Effector CD4-positive, alpha-beta T cell (primary cell): ENCODE measurements at regions not wholly inside any gene's neighbourhood (a gene's known extent, or its start where the extent isn't known, plus 50 kb on each side); places are given as distances from the start of the nearest gene placed in this dataset.

ENCODE experiments used
- DNase-seq: peaks from one replicate; pipeline ENCODE4 v3.0.0-alpha.2; 2020

DNA sequence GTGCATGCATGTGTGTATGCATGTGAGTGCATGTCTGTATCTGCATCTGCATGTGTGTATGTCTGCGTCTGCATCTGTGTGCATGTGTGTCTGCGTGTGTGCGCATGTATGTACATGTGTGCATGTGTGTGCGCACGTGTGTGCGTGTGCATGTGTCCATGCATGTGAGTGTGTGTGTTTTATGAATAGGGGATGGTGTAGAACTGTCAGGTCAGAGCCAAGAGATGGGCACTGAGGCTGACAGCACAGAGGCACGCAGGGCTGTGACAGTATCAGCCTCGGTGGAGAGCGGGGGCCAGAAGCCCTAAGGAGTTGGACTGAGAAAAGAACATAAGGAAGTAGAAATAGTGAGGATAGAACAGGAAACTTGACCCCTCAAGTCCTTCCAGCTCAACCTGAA is 494.0 kb upstream of the MYT1L start:
- no peak for DNase-seq

DNA sequence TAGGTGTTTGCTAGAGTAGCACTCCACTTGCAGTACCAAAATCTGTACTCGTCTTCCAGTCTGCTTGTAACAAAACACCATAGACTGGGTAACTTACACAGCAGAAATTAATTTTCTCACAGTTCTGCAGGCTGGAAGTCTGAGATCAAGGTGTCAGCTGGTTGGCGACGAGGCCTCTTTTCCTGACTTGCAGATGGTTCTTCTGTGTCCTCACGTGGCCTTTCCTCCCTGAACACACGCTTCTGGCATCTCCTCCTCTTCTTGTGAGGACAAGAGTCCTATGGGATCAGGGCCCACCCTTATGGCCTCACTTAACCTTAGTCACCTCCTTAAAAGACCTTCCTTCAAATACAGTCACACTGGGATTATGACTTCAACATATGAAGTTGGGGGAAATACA is 493.5 kb upstream of the MYT1L start:
- DNase-seq: no peak

DNA sequence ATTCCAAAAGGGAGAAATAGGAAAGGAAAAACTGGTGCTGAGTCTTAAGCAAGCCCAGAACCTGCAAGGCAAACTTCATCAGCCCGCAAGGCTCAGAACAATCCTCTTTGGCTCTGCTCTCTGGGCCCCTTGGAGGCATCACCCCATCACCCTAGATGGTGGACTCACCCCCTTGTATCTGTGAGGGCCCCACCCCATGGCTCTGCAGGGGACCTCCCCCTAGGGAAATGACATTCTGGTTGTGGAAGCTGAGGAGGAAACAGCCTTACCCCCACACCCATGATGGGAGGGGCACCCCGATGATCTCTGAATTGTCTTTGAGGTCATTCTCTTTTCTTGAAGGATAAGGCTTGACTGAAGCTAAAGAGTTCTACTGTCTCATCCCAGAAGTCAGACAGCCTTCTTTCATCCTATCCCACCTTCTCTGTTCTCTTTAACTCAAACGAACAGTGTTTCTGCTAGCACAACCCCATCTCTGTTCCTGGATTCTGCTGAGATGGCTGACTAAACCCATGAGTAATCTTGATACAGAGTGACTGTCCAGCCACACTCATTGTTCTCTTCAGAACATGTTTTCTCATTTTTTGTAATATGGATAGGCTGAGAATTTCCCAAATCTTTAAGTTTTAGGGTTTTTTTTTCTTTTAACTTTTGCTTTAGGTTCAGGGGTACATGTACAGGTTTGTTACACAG is 492.1 kb upstream of the MYT1L start:
- no peak for DNase-seq

DNA sequence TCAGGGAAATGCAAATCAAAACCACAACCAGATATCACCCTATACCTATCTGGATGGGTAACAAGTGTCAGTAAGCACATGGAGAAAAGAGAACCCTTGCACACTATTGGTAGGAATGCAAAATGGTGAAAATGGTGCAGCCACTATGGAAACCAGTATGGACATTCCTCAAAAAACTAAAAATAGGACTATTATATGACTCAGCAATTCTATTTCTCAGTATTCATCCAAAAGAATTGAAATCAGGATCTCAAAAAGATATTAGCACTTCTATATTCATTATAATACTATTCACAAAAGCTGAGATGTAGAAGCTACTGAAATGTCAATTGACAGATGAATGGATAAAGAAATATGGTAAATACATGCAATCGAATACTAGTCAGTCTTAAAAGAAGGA is 491.1 kb upstream of the MYT1L start:
- DNase-seq: no peak

DNA sequence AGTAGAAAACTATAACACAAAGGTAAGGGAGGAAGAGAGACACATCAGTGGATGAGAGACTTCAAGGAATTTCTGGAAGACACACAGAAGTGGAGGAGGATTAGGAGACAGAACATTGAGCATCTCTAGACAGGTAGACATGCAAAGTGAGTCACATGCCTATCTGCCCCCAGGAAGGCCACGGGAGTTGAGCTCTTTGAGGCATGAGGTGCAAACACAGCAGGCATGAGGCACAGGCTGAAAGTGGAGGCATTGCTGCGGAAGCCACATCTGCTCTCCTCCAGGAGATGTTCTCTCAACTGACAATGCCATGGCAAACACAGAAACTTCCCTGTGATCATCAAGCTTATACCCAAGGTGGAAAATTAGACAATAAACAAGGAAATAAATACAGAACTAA is 481.6 kb upstream of the MYT1L start:
- no peak for DNase-seq

DNA sequence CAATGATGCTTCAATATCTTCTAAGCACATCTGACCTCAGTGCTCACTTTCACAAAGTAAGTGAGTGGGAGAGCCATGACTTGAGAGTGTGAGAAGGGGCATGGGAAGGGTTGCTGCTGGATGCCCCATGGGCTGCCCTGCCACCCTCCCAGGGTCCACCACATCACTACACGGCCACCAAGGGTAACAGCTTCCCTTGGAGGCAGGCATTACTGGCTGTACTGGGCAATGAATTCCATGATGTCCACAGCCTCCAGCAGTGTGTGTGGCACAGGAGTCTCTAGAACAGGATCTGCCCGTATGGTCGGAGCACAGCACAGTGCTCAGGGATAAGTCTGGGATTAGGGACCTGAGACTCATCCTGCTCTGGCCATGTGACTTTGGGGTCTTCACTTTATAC is 481.0 kb upstream of the MYT1L start:
- no peak for DNase-seq

DNA sequence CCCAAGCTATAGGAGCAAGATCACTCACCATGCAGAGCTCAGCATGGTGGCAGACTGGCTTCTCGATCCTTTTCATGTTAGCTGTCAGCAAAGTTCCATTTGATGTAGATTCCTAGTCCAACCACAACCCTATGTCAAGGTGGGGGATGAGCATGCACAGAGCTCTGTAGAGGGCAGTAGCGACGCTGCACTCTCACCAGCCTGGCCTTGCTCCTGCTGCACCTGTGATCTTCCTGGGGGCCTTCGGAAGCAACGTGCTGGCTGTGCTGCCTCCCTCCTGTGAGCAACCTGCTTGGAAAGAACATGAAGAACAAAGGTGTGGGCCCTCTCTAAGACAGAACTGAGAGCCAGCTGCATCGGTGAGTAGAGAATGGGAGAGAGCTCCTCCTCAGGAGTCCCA is 479.4 kb upstream of the MYT1L start:
- no peak for DNase-seq

DNA sequence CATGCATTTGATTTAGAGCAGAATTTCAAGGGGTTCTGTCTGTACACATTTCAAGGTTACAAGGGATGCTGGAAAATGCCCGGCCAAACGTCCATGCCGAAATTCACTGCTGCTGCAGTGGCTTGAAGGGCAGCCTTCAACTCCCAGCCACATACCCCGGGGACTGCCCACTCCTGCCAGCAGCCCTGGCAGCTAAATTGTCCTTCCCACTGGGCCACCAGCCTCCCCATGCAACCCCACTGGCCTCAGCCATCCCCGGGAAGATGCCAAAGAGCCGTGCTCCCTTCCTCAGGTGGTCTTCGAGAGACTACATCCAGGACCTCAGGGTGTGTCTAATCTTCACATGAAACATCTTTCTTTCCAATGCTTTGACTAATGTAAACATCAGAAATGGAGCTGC is 478.7 kb upstream of the MYT1L start:
- no peak for DNase-seq

DNA sequence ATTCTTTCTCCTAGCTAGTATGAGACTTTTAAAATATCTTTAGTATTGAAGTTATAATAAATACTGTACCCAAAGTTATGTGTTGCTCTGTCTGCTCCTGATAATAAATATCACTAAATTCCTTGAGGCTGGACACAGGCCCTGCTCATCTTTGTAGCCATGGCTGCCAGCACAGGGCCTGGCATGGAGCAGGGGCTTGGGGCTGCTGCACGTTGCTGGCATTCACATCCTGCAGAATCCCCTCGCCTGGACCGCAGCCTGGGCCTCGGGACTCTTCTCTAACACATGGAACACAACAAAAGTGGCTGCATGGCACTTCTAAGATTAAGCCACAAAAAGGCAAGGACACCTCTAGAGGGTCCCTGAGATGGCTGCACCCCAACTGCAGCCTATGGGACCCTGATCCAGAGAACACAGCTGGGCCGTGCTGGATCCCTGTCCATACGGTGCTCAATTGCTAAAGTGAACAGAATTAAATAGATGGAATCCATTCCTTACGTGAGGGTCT is 477.5 kb upstream of the MYT1L start:
- no peak for DNase-seq

DNA sequence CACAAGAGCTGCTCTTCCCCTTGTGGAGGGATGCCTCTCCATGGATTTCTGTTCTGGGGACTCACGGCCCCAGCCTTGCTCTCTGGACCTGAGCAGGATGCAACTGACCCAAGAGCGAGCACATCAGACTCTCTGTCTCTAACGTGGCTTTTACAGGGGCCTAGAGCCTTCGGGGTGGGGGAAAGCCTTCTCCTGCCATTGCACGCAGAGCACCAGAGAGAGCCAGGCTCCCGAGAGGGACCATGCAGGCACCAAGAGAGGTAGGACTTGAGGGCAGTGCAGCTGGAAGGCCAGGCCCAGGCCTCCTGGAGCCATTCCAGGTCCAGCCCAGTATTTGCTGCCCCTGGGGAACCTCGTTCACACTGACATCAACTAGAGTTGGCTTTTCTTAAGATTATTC is 475.6 kb upstream of the MYT1L start:
- DNase-seq: no peak

DNA sequence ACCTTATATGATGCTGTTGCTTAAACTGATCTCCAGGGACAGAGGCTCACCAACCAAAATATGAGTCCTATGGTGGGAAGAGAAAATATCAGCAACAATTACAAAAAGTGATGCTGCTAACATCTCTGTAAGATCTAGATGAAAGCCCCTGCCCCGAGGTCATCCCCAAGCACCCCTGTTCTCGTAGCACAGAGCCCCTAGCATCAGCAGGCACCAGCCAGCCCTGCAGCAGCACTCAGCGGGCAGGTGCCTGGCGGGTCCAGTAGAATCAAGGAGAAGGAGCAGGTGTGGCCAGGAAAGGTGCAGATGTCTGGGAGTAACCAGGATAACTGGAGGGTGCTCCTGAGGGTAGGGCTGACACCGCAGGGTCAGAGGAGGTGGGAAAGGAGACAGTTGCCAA is 474.2 kb upstream of the MYT1L start:
- no peak for DNase-seq

DNA sequence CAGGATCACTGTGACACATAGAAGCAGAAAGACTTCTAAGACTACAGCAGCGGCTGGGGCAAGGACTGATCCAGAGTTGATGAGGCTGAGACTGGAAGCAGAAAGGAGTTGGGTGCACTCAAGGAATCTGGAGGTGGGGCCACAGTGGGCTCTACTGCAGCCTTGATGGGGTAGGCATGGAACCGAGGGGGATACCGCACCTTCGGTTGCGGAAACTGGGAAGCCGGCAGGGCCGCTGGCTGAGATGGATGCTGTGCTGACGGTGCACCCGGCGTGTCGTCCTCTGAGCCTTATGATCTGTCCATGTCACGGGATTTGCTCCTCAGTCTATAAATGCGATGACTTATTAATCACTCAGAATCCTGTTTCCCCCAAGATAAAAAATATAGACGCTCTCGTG is 473.5 kb upstream of the MYT1L start:
- no peak for DNase-seq

DNA sequence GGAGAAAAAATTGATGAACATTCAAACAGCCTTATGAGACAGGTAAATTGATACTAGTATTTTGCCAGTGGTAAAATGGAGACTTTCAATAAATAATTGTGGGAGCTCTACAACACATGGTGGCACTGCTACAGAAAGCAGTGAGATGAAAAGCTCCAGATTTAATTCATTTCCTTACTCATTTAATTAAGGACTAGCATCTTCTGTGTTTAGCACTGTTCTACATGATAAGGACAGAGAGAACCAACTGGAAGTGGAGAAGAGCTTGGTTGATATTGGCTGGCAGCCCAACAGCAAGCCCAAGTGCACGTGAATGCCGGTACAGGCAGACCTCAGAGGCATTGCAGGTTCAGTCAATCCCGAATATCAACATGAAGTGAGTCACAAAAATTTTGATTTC is 470.4 kb upstream of the MYT1L start:
- no peak for DNase-seq

DNA sequence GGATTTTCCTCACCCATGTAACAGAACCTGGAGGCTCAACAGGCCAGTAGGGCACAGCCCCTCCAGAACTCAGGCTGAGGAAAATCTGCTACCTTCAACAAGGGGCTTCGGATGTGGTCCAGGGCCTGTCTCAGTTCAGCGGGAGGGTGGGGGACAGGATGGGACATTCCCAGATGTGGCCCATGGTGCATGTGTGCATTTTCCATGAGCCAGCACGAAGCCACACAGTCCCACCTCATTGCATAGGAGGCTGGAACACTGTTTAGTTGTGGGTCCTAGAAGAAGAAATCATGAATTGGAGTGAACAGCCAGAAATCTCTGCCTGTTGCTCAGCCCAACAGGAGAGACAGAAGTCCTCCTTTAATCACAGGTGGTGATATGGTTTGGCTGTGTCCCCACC is 469.6 kb upstream of the MYT1L start:
- no peak for DNase-seq

DNA sequence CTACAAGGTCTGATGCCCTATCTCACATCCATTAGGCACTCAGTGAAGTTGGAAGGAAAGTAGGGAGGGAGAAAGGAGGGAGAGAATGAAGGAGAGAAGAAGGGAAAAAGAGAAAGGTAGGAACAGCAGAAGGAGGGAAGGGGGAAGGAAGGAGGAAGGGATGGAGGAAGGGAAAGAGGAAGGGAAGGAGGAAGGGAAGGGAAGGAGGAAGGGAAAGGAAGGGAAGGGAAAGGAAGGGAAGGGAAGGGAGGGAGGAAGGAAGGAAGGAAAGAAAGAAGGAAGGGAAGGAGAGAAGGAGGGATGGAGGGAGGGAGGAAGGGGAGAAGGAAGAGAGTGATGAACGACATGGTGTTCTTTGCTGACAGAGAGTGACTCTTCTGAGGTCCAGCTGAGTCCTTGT is 468.9 kb upstream of the MYT1L start:
- DNase-seq: no peak

DNA sequence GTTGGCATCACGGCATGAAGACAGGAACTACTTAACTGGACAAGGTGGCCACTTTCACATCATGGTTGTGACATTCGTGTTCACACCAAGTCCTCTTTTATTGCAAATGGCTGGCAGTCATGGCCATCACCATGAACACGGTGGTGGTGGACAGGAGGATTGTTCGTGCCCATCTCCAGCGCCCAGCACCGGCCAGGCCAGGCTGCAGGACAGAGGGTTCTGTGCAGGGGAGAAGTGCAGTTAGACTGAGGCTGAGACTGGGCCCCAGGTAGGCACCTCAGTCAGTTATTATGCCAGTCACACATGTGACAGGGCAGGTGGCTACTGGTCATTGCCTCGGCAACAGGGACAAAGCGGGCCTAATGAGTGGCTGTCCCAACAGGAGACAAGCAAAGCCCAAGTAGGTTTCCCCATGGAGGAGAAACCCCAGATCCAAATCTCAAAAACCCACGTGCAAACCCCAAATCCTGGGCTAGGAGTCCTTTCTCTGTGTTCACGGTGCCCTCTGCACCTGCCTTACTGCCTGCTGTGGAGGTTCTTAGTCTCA is 468.1 kb upstream of the MYT1L start:
- DNase-seq: no peak

DNA sequence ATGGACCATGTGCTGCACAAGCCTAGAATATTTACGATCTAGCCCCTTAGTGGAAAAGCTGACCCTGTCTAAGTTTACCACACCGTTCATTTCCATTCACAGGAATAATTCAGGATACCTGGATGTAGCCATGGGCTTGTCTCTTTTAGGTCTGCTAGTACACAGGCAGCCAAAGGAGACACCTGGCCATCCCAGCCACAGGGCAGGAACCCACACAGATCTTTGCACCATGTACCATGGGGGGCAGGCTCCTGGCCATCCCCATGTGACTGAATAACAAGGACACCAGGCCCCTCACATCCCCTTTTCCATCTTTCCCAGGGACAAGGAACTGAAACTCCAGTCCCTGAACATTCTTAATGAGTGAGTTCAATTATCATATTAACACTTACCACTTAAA is 467.3 kb upstream of the MYT1L start:
- DNase-seq: no peak

DNA sequence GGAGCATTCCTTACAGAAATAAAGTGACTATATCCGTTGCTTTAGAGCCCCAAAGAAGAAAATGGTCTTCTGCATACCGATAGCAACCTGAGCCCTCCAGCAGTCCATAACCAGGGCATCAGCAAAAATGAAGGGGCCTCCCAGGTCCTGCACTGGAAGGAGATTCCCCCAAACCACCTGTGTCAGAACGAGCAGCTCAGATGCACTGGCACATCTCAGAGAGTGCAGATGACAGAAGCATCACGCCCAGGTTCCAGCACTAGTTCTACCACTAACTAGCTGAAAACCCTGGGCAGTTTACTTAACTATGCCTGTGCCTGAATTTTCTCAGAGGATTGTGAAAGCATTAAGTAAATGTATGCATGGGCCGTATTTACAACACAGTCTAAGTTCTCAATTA is 466.7 kb upstream of the MYT1L start:
- DNase-seq: no peak

DNA sequence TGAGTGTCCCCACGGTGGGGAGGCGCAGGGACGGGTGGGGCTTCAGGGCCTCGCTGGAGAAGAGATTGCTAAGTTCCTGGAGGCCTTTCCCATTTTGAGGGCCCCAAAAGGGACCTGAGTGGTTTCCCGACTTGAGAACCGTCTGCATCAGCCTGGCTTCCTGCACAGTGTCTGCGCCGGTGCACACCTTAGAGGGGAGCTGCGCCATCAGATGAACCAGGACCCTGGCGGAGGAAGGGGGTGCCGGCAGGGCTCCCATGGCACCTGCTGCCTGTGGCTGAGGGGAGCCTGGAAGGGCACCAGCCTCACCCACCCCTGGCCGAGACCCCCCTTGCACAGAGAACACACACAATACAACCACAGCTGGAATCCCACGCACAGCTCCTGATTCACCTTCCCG is 465.1 kb upstream of the MYT1L start:
- DNase-seq: no peak

DNA sequence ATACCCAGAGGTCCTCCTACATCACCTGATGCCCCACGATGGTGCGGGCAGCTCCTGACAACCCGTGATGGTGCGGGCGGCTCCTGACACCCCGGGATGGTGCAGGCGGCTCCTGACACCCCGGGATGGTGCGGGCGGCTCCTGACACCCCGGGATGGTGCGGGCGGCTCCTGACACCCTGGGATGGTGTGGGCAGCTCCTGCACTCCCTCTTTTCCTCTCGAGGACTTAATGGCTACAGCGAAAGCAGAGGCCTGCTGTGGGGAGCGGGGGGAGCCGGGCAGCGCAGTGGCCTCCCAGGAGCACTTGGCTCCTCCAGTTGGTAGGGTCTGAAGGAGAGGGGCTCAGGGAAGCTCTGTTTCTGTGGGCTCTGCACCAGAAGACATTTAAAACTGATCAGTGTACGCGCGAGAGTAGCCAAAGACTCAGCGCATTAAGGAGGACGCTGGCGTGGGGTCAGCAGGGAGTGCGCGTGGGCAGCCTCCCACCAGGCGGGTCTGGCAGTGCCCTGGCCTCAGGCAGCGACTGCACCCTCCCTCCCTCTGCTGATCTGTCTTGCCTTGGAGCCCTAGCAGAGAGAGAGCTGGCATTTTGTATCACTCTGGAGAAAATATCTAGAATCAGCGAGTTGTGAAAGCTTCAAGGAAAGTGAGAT is 464.5 kb upstream of the MYT1L start:
- no peak for DNase-seq

DNA sequence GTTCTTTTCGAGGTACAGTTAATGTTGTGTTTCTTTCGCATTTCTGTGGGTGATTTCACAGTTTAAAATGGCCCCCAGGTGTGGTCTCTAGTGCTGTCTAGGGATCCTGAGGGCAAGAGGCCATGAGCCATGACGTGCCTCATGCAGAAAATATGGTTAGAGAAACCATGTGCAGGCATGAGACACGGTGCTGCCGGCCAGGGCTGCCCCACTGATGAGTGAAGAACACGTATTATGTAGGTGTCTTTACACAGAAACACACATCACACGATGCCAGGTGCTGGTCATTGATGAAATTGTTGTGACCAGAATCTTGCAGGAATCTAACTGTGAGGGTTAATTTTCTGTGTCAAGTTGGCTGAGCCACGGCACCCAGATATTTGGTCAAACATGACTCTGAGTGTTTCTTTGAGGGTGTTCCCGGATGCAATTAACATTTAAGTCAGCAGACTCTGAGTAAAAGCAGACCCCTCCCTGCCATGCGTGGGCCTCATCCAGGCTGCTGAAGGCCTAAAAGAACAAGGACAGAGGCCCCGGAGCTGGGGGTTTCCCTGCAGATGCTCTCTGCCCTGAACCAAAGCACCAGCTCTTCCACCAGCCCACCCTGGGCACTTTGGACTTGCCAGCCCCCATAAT is 463.0 kb upstream of the MYT1L start:
- no peak for DNase-seq

DNA sequence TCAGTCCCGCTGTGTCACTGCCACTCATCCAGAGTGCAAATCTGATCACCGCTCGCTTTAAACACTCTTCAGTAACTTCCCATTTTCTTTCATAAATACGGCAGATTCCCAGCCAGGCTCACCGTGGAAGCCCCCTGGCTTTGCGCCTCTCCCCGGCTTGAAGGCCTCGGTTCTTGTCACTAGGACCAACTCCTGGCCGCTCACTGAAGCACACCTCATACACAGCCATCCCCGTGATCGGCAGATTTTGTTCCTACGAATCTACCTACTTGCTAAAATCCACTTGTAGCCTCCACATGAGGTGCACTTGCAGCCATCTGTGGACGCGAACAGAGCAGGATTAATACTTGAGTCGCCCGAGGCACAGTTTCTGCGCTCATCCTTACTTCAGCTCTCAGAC is 462.4 kb upstream of the MYT1L start:
- no peak for DNase-seq

DNA sequence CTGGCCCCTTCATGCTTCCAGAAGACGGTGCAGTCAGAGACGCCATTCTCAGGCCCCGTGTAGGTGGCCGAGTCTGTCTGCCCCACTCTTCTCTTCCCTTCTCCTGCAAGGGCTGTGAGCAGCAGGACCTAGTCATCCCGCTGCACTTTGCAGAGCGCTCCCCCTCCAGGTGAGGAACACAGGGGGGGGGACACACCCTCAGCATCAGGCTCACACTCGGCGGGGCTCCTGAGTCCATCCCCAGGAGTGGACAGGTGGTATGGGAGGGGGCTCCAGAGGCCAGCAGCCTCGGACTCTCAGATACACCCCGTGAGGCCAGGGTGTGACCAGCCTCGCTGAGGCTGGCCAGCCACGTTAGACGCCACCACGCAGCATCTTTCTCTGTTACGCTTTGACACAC is 460.5 kb upstream of the MYT1L start:
- DNase-seq: no peak

DNA sequence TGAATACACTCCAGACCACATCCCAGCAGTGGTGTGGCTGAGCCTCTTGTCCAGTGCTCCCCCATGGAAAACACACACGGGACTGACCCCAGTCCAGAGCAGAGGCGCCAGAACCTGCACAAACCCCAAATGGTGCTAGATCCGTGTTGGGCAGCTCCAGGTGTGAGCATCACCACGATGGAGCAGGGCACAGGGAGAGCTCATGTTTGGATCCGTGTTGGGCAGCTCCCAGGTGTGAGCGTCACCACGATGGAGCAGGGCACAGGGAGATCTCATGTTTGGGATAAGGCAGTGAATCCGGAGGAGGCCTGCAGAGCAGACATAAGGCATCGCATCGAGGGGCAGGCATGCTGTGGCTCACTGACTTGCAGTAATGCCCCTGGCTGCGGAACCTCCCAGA is 460.0 kb upstream of the MYT1L start:
- DNase-seq: no peak
